CD4-positive, alpha-beta T cell treated with Interferon gamma for 1 hour (primary cell): ENCODE measurements at regions not wholly inside any gene's neighbourhood (a gene's known extent, or its start where the extent isn't known, plus 50 kb on each side); places are given as distances from the start of the nearest gene placed in this dataset.

Experiments
- DNase-seq: peaks from one replicate; pipeline ENCODE4 v3.0.0-alpha.2; 2020

DNA sequence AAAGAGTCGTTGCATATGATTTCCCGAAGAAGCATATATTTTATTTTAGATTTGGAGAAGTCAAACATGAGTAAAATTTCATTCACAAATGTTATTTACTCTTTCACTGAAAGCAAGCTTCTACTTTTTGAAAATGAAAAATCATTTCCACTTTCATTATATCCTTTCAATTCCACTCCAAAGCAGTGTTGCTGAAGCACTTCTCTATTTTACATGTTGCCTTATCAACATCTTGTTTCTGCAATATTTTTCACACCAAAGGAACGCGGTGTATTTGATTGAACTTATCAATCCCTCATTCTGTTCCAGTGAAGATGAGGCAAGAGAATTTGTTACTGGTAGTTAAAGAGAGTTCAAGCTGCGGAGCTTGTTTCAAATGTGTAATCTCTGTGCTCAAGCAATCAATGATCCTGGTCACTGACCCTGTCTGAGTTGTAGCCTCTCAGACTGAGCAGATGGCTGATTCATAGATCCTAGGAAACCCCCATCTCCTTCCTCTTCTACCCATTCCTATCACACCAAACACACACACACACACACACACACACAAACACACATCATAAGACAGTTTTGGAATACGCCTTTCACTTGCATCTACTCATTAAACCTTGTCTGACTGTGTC lies 236.2 kb upstream of the FLRT2 start:
- no peak for DNase-seq

DNA sequence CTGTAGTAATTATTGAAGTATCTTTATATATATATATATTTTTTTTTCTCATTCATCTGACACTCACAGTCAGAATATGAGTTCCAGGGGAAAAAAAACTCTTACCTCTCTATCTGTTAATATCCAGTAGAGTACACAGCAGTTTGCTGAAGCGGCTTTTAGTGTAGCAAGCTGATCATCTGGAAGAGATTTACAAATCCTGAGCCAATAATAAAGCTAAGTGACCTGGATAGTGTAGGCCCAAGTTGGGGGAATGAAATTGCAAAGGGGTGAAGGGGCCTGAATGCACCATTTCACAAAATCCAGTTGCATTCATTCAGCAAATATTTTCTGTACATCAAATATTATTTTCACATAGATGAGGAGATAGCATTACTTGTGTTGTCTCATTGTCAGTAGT lies 234.6 kb upstream of the FLRT2 start:
- no peak for DNase-seq

DNA sequence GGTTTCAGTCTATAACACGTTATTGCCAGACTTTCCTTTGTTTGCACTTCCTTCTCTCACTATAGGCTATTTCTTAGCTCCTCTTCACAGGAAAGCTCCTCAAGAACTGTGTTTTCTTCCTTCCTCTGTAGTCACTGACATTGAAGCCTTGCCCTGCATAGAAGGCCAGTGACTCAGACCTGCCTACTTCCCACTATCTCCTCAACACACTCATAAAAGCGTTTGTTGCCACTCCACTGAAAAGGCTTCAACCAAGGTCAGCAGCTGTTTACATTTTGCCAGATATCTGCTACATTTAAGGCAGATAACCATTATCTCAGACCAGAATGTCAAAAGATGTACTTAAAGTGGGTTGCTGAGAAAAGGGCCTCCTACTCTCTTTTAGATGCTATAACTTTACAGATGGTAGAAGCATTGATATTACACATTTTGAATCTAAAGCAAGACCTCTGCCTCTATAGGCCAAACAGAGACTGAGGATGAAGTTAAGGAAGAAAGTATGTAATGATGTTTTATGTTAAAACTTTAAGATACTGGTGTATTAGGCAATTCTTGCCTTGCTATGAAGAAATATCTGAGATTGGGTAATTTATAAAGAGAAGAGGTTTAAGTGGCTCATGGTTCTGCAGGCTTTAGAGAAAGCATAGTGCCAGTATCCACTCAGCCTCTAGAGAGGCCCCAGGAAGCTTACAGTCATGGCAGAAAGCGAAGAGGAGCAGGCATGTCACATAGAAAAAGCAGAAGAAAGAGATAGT lies 233.3 kb upstream of the FLRT2 start:
- DNase-seq, result no peak

DNA sequence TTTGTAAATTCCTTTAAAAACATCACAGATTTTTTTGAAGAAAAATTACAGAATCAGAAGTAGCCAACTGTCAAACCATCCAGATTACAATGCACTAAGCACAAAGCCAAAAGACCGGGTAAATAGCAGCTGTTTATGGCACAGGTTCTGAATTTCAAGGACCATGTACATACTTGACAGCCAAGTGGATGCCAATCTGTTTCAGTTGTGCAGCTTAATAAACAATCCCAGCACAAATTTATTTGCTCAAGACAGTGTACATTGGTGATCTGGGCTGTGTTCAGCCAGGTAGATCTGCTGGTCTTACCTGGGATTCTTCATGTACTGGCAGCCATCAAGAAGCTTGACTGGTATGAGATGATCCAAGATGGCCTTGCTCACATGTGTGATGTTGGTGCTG lies 229.8 kb upstream of the FLRT2 start:
- DNase-seq, result no peak

DNA sequence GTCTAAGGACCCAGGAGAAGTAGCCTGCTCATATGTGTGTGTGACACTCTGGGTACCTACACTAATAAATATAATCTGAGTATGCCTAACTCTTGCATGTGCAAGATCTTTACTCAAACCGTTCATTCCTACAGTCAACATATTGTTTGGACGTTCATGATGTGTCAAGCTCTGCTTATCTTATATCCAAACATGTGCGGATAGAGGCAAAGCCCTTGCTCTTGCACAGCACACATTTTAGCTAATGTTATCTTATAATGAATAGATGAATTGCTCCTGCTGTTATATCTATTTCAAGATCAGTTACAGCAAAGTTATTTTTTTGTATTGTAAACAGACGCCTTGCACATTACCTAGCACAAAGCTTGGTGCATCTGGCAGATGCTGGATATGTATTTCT lies 228.4 kb upstream of the FLRT2 start:
- DNase-seq, result no peak

DNA sequence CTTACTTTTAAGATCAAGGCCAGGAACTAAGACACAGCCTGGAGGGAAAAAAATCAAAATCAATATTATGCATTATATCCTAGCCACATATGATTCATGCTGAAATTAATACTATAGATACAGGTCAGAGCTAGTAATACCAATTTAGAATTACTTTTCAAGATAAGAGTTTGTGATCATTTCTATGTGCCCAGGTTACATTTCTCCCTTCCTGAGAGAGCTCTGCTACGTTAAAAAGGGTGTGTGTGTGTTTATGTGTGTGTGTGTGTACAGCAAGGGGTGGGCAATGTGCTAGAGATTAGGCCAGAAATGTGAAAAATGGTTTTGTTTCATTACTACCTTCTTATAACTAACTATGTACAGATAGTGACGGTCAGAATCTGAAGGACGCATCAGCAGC lies 223.9 kb upstream of the FLRT2 start:
- DNase-seq, result no peak

DNA sequence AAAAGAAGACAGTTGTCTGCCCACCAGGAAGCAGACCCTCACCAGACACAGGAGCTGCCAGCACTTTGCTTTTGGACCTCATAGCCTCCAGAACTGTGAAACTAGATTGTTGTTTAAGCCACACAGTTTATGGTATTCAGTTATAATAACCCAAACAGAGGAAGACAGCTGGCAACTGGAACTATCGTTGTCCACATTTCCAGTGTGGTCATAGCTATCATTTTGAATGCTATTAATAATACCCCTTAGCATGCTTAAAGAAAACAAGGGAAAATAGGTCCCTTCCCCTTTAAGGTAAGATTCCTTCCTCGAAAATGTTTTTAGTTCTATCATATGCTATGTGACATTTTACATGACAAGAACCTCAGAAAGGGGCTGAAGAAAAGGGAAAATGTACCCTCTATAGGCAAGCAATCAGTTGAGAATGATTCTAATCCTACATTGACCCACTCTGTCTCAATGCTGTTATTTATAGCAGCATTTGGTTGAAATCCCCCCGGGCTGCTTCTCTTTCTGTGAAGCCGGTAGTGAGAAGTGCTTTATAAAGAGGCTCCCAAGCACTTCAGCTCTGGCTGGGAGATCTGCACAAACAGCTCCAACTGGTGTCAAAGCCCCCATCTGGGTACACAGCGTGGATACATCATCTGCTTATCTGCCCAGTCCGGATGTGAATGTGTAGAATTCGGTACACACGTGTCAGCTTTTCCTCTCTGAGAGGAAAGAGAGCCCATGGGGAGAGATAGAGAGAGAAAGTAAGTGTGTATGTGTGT lies 221.2 kb upstream of the FLRT2 start:
- no peak for DNase-seq

DNA sequence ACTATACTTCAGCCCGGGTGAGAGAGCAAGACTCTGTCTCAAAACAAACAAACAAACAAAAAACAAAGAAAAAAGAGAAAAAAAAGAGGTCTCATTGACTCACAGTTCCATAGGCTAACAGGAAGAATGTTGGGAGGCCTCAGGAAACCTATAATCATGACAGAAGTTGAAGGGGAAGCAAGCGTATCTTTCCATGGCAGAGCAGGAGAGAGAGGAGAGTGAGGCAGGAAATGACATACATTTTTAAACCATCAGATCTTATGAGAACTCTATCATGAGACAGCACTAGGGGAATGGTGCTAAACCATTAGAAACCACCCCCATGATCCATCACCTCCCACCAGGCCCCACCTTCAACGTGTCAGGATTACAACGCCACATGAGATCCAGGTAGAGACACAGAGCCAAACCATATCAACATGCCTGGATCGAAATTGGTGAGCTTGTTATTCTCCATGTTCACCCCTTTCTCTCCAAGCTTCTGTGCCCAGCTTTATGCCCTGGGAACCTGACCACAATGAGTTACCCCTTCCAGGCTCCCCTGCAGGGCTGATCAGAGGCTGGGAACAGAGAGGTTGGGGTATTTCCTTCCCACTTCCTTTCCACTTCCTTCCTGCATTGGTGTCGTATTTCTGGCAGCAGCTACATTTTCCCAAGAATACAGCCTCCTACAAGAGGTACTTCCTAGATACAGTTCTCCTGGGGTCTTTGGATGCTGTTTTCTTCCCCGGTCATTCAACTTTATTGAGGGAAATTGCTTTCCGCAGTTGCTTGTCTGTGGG lies 219.3 kb upstream of the FLRT2 start:
- DNase-seq, result no peak

DNA sequence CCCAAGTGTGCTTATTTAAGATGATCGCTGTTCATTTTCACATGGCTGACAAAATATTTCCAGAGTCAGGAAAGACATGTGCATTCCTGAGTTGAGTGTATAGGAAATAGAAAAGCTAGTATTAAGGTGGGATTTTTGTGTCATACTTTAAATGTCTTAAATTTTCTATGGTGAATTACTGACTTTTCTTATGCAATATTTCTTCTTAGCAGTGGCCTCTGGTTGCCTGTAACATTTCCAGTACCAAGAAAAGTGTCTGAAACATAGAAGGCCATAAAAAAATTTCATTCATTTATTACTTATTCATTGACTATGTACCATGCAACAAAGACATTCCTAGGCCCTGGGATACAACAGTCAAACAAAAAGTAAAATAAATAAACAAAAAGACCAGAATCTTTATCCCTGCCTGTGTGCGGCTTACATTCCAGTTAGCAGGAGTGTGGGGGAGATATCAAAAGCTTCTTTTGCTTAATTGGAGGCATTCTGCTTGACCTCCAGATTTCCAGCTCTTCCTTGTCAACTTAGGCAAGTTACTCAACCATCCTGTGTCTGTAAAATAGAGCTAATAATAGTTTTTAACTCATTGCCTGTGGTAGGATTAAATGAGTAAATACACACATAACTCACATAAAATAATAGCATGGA lies 216.3 kb upstream of the FLRT2 start:
- no peak for DNase-seq

DNA sequence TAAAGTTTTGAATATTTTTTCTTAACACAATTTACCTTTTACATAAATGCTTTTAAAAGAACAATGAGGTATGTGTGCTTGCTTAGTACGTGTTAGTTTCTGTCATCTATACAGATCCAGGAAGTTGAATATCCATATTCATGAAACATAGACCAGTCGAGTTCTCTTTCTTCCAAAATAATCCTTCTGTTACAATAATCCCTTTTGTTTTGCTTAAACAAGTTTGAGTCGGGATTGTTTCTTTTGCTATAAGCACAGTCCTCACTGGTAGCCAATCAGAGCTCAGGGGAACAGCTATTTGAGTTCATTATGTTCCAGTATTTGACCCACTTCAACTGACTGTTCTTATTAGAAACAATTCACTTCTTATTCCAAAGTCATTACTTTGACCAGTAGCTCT lies 214.7 kb upstream of the FLRT2 start:
- no peak for DNase-seq

DNA sequence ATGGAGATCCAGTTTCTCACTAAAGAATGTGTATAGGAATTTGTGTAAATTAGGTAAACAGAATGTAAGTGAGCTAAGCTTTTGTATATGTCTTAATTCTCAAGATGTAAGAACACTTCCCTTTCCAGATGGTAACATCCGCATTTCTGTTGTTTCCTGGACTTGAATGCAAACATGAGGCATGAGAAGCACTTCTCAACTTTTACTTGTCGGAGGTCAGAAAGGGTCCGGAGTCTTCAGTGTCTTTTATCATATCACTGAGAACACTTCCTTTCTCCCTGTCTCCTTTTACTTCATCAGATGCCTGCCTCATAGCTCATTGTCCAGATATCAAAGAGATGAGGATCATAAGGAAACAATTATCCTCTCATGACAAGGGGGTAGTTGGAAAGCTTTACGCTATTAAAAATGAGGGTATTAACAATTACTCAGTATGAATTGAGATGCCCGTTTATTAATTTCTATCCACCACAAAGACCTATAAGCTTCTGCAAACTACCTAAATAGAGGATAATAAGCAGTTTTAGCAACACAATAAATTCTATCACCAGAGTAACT lies 214.1 kb upstream of the FLRT2 start:
- no peak for DNase-seq

DNA sequence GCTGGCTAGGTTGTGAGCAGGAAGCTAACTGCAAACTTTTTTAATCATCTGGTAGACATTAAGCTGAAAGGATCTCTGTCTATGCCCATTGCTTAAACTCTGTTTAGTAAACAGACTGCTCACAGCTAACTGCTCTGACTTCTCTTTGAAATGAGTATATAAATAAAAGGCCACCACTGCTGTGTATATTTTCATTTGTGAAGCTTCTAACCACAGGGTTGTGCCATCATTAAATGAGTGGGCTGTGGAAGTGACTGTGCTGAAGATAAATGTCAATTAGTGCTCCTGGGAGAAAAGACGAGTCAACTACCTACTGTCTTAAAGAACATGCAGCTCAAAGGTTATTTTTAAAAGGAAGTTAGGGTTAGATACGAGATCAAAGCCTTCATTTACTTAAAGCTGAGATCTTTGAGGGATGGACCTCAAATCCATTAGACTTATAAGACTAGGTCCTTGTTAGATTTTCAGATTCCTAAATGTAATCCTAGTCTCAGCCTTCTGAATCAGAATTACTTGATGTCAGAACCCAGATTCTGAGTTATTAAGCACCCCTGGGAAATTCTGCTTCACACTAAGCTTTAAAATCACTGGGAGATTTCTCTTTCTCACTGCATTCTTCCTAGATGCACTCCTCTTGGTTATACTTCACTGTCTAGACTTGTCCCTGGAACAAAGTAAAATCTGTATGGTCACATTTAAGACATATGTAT lies 213.1 kb upstream of the FLRT2 start:
- DNase-seq, result no peak

DNA sequence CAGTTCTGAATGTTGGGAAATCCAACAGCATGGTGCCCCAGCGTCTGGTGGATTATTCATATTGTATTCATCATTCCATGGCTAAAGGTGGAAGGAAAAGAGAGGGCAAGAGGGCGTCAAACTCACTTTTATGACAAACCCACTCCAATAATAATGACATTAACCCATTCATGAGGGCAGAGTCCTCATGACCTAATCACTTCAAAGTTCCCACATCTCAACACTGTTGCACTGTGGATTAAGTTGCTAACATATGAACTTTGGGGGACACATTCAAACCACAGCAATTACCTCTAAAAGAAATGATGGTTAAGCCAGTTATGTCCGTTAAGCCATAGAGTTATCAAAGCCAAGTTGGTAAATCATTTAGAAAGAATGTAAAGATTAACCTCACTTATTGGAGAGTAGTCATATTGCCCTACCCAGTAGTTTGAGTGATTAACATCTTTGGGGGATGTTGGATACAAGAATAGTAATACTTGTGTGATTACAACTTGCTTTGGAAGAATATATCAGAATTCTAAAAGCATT lies 212.4 kb upstream of the FLRT2 start:
- DNase-seq, result no peak

DNA sequence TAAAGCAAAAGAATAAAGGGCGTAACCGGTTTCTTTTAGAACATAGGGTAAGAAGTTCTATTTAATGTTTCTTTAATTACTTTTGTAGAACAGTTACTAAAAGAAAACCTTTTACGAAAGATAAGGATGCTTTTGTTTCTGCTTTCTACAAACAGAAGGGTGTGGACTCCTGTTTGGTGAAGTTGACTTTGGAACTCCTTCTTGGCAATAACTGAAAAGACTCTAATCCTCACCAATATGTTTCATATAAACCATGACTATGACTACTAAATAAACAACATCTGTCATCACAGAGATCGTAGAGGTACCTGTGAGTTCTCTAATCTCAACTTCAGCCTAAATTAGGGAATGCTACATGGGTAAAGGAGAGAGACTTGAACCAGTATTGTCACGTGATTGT lies 210.8 kb upstream of the FLRT2 start:
- DNase-seq, result no peak

DNA sequence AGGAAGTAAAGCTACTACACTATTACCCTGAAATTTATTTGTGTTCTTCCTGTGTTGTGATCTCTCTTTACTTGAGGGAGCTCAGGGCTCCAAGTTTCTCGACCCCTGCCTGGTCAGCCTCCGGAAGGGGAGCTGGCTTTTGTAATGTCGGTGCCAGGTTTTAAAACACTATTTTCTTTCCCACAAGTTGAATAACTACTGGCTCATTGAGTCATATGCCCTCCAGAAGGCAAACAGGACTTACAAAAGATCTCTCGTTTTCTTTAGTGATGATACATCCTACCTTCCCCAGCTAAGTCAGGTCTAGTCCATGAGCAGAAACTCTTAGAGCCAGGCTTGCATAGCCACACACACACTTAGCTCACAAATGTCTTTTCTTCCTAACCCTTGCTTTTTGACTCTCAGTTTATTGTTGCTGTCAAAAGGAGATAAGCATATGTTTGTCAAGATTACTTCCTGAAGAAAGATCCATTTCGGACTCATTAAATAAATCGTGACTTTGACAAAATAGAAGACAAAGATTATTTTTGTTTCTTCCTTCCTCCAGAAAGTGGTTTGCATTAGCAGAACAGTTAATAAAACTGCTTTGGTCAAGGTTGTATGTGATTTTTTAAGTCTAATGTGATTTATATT lies 209.8 kb upstream of the FLRT2 start:
- DNase-seq, result no peak

DNA sequence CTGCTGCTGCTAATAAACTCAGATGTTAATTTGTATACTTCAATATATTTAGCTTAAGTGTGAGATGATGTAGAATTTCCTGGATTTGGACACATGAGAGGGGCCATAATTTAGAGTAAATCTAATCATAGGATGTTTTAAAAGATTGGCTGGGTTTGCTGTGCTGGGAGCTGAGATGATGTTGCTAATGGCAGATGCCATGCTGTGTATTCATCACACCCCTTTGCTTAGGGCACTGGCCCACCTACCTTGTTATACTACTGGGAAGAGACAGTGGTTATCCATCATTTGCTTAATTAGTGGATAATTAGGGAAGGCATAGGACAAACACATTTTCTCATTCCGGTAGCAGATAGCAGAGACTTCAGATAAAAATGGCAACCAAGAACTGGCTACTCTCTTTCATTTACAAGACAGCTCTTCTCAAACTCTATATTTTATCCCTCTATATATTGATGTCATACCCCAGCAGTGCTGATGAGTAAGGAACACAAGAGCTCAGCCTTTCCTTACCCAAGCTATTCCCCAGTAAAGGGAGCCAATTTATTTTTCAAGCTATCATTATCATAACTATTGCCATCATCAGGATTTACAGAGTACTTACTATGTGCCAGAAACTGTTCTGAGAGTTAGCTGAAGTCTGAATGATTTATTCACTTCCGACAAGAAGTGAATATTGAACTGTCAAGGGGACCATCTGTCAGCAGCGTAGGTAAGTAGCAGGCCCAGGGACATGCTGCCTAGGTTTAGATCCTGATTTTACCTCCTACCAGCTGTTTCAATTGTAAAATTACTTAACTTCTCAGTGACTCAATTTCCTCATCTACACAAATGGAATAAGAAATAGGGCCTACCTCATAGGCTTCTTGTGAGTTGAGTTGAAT lies 204.6 kb upstream of the FLRT2 start:
- no peak for DNase-seq

DNA sequence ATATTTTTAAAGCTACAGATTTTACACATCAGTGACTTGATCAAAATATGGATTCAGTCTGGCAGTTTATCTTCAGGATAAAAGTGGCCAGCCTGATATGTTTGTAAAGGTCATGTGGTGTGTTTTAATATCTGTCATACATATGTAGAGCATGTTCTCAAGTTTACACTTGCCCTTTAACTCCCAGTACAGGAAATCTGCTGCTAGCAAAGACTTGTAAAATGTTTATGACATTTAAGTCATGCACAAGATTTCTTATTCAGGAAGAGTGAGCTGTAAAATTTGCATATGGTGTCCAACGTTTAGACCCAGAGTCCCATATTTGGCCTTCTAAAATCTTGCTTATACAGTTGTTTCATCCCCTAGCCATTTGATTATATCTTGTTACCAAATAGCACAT lies 197.5 kb upstream of the FLRT2 start:
- DNase-seq, result no peak

DNA sequence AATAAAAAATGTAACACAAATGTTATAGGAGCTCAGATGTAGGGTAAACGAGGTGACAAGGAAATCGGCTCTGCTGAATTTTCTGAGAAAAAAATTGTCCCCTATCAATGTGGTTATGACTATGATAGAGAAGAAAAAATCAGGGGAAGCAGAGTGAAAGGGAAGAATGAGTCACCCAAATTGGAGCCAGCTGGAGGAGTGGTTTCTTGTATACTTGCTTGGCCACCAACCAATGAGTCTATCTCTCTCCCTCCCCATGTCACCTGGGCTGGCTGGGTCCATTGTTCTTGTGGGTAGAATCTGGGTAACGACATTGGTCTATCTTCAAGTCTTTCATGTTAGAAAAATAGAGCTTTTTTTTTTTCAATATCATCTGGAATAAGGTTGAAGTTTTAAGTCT lies 196.6 kb upstream of the FLRT2 start:
- no peak for DNase-seq

DNA sequence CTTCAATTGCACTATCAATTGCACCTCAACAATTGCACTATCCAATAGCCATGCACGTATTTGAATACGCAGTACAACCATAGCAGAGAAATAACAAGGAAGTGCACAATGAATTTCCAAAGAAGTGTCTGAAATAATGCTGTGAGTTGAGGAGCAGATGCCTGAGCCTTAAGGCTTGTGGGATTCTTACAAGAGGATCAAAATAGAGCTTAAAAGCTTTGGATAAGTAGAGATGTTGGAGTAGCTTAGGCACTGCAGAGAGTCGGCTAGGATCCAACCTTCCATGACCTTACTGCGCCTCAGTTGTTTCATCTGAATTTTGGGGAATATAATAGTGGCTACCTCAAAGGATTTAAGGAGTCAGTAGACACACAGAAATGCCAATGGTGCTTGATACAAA lies 196.1 kb upstream of the FLRT2 start:
- no peak for DNase-seq

DNA sequence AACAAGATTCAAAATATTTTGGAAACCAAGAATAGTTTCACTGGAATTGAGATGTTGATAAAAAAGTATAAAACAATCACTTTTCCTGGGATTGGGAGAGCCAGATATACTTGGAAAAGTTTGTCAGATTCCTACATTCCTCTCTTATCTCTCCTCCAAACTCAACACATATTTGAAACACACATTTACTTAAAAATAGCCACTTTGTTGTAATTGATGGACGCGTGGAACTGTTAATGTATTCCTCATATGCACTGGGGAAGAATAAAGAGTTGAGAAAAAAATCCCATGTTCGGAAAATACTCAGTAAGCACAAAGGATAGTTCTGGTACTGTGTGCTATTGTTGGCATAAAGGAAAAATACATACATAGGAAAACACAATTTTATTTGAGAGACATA lies 195.6 kb upstream of the FLRT2 start:
- no peak for DNase-seq
